Bronchial epithelial cell (primary cell): ENCODE measurements at regions not wholly inside any gene's neighbourhood (a gene's known extent, or its start where the extent isn't known, plus 50 kb on each side); places are given as distances from the start of the nearest gene placed in this dataset.

Experiments
- DNase-seq: peaks from one replicate; pipeline ENCODE4 v3.0.0-alpha.2; 2010; ENCODE audit warnings: low read depth
- FAIRE-seq: peaks from 2 replicates; lab custom pipeline; 2011; peaks lifted over from hg19 to GRCh38; lab: Jason Lieb, UNC
- H3K27me3 ChIP-seq: 2 replicates; pipeline ENCODE4 v1.5.1; 2011; ENCODE audit warnings: low read length; ENCODE audit not compliant: control insufficient read depth, insufficient read depth
- H3K36me3 ChIP-seq: 2 replicates; pipeline ENCODE4 v1.5.1; 2011; ENCODE audit warnings: low read length; ENCODE audit not compliant: control insufficient read depth, insufficient read depth
- H3K4me3 ChIP-seq: 2 replicates; pipeline ENCODE4 v1.5.1; 2011; ENCODE audit warnings: mild to moderate bottlenecking, low read depth, low read length, control low read depth
- TF ChIP-seq, protein P1 (sequence below): IDR thresholded peaks from 2 replicates; pipeline ENCODE4 v1.5.1; 2011; ENCODE audit warnings: mild to moderate bottlenecking, moderate library complexity, low read length, control low read depth, inconsistent platforms; ENCODE audit not compliant: insufficient read depth, severe bottlenecking

DNA sequence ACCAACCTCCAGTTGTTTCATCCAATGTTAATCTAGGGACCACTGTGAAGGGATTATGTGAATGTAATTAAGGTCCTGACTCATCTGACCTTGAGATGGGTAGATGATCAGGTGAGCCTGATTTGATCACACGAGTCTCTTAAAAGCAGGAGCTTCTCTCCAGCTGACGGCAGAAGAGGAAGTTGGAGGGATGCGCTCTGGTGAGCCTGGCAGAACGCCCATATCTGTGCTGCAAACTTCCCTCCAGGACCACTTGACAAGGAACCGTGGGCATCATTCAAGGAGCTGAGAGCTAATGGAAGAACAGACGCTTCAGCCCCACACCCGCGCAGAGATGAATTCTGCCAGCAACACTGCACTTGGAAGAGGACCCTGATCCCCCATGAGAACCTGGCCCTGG, 642.4 kb downstream of the TNS3 start:
- TF ChIP-seq, protein P1, sequence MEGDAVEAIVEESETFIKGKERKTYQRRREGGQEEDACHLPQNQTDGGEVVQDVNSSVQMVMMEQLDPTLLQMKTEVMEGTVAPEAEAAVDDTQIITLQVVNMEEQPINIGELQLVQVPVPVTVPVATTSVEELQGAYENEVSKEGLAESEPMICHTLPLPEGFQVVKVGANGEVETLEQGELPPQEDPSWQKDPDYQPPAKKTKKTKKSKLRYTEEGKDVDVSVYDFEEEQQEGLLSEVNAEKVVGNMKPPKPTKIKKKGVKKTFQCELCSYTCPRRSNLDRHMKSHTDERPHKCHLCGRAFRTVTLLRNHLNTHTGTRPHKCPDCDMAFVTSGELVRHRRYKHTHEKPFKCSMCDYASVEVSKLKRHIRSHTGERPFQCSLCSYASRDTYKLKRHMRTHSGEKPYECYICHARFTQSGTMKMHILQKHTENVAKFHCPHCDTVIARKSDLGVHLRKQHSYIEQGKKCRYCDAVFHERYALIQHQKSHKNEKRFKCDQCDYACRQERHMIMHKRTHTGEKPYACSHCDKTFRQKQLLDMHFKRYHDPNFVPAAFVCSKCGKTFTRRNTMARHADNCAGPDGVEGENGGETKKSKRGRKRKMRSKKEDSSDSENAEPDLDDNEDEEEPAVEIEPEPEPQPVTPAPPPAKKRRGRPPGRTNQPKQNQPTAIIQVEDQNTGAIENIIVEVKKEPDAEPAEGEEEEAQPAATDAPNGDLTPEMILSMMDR: no peak
- FAIRE-seq: no peak
- H3K27me3 ChIP-seq: no peaks in the 10 kb centered on the region
- H3K36me3 ChIP-seq: no peaks in the 10 kb centered on the region
- no peak overlapping the region for H3K4me3 ChIP-seq
- no peak for DNase-seq

DNA sequence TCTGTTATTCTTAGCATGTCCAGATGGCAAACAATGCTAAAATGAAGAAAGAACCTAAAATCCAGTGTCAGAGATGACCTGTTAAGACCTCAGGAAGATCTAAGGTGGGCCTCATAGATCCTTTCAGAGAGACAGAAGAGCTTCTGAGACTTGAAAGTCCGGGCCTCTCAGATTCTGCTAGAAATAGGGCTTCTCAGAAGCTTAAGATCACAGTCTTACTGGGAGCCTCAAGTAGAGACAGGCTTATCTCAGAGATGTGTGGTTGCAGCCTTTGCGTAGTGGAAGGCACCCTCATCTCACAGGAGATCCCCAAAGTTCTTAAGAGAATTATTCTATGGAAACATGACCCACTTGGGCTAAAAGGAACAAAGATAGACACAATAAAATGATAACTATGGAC, 642.8 kb downstream of the TNS3 start:
- DNase-seq (no peak), FAIRE-seq (no peak)
- H3K27me3 ChIP-seq: no peaks in the 10 kb centered on the region
- TF ChIP-seq, protein P1: no peak
- H3K36me3 ChIP-seq: no peaks in the 10 kb centered on the region
- no peak overlapping the region for H3K4me3 ChIP-seq

DNA sequence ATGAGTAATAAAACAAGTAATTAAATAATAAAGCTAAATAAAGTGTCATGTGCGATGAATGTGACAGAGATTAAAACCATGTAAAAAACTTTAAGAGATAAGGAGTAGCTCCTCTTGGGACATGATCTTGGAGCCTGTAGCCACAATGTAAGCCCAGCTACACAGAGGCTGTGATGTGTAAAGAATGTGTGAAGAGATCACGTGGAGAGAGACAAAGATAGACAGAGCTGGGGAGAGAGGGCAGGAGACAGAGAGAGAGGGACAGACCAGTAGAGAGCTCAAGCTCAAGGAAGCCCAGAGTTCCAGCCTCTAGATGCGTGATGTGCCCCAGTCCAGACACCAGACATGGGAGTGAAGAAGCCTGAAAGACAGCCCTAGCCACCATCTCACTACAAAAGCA, 644.1 kb downstream of the TNS3 start:
- Histone ChIP-seq H3K36me3 (no peaks in the 10 kb centered on the region), H3K4me3 (no peak overlapping the region), H3K27me3 (no peaks in the 10 kb centered on the region)
- no peak for FAIRE-seq
- DNase-seq: no peak
- TF ChIP-seq, protein P1: no peak

DNA sequence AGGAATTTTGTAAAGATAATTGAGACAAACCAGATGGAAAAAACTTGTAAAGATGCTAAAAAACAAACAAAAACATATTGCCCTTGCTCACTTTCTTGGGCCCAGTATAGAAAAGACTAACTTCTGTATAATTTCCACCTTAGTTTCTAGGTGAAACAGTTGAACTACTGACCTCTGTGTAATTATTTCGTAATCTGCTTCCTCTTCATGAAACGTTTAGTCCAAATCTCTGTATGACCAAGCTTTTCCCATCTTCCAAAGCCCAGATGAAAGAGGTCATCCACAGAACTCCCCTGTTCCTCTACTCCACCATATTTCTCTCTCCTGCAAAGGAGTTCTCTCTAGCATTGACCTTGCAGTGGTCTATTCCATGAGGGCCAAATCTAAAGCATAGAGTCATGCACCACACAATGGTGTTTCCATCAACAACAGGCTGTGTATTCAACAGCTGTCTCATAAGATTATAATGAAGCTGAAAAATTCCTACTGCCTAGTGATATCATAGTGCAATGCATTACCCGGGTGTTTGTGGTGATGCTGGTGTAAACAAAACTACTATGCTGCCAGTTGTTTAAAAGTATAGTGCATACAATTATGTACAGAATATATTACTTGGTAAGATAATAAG, 647.6 kb downstream of the TNS3 start:
- no peaks in the 10 kb centered on the region for H3K27me3 ChIP-seq
- H3K4me3 ChIP-seq: no peak overlapping the region
- TF ChIP-seq, protein P1: no peak
- H3K36me3 ChIP-seq: no peaks in the 10 kb centered on the region
- no peak for FAIRE-seq
- DNase-seq: peak; percentile 37

GRCh38 chr7:46933596-46933995, 648.3 kb downstream of the TNS3 start:
- no peak for FAIRE-seq
- peak; percentile 17 for DNase-seq
- TF ChIP-seq, protein P1: no peak
- Histone ChIP-seq H3K4me3 (no peak overlapping the region), H3K36me3 (no peaks in the 10 kb centered on the region), H3K27me3 (no peaks in the 10 kb centered on the region)
